Hepatocyte (in vitro differentiated cells): ENCODE measurements at regions not wholly inside any gene's neighbourhood (a gene's known extent, or its start where the extent isn't known, plus 50 kb on each side); places are given as distances from the start of the nearest gene placed in this dataset.
"Not testable (repeated sequence)": the region's sequence is repeated elsewhere in the genome, so short reads cannot be mapped to it uniquely, and the experiment has no call there.

Experiments
- DNase-seq: peaks from one replicate; pipeline ENCODE4 v3.0.0-alpha.2; 2016; ENCODE audit warnings: low spot score
- H2AFZ ChIP-seq: fragments of 200-600 bp; sonication (generic); 2 replicates; pipeline ENCODE4 v1.6.0; 2016; ENCODE audit warnings: antibody characterized with exemption, mild to moderate bottlenecking
- H3K27ac ChIP-seq: fragments of 200-600 bp; sonication (generic); 2 replicates; pipeline ENCODE4 v1.5.1; 2016; ENCODE audit warnings: mild to moderate bottlenecking
- H3K27me3 ChIP-seq: fragments of 200-600 bp; sonication (generic); 2 replicates; pipeline ENCODE4 v1.6.1; 2016
- H3K36me3 ChIP-seq: fragments of 200-600 bp; sonication (generic); replicated peaks from 2 replicates; pipeline ENCODE4 v1.5.1; 2016; ENCODE audit warnings: low read depth; ENCODE audit not compliant: insufficient read depth
- H3K4me1 ChIP-seq: fragments of 200-600 bp; sonication (generic); 2 replicates; pipeline ENCODE4 v1.5.1; 2016; ENCODE audit warnings: mild to moderate bottlenecking, moderate library complexity; ENCODE audit not compliant: insufficient read depth
- H3K4me2 ChIP-seq: fragments of 200-600 bp; sonication (generic); 2 replicates; pipeline ENCODE4 v1.6.0; 2016
- H3K4me3 ChIP-seq: fragments of 200-600 bp; sonication (generic); 2 replicates; pipeline ENCODE4 v1.5.1; 2016; ENCODE audit warnings: mild to moderate bottlenecking
- H3K79me2 ChIP-seq: fragments of 200-600 bp; sonication (generic); 2 replicates; pipeline ENCODE4 v1.6.0; 2017; ENCODE audit warnings: mild to moderate bottlenecking
- H3K9me2 ChIP-seq: fragments of 200-600 bp; sonication (generic); replicated peaks from 2 replicates; pipeline ENCODE4 v1.6.0; 2017; ENCODE audit warnings: mild to moderate bottlenecking; ENCODE audit not compliant: insufficient read depth
- H3K9me3 ChIP-seq: fragments of 200-600 bp; sonication (generic); 2 replicates; pipeline ENCODE4 v1.5.1; 2016; ENCODE audit warnings: low read depth, mild to moderate bottlenecking
- H4K20me1 ChIP-seq: fragments of 200-600 bp; sonication (generic); 2 replicates; pipeline ENCODE4 v1.6.0; 2016; ENCODE audit warnings: mild to moderate bottlenecking; ENCODE audit not compliant: insufficient read depth, poor library complexity, severe bottlenecking
- EZH2 ChIP-seq: fragments of 200-600 bp; sonication (generic); IDR thresholded peaks from 2 replicates; pipeline ENCODE4 v1.6.1; 2016; ENCODE audit warnings: antibody characterized with exemption, mild to moderate bottlenecking, borderline replicate concordance
- EZH2phosphoT487 ChIP-seq: fragments of 200-600 bp; sonication (generic); IDR thresholded peaks from one replicate; pipeline ENCODE4 v1.6.1; 2018; ENCODE audit warnings: antibody characterized with exemption, mild to moderate bottlenecking, low read depth, moderate library complexity; ENCODE audit not compliant: unreplicated experiment, severe bottlenecking
- WGBS: methylation state at CpG from one replicate; pipeline ENCODE4 v1.1.6; 2016; ENCODE audit warnings: low lambda C conversion rate; ENCODE audit errors: missing lambda C conversion rate; 5-methylcytosine and 5-hydroxymethylcytosine counted together
- TF ChIP-seq, protein P1 (sequence below): fragments of 200-600 bp; sonication (generic); IDR thresholded peaks from 2 replicates; pipeline ENCODE4 v1.5.1; 2016; ENCODE audit warnings: antibody characterized with exemption, mild to moderate bottlenecking; ENCODE audit not compliant: poor library complexity

DNA sequence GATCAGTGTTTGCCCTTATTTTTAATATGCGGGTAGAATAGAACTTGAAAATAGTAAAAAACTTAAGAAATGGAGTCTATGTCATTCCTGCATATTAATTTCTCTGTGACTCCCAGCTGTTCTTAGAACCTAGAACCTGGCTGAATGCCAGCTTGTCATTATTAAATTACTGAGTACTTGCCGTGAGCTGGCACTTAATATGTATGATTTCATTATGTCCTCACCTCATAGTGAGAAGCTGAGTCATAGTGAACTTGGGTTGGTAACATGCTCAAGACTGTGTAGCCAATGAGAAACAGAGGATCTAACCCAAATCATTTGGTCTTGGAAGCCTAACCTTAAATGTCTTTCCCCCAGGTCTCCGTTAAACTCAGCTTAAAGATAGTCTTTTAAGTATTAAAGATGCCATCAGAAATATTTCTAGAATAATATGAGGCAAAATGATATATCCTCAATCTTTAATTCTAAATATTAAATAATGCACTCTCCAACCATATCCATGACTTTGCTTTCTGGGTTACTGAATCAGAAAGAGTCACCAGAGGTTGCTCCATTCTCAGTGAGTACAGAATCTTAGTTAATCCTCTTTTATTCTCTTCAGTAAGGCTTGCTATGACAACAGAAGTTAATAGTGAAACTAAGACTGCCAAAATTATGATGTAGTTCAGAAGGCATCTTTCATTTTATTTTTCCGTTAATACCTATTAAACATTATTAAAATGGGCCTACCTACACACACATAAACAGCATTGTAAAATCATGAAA lies 58.6 kb upstream of the TLL1 start:
- no peak for TF ChIP-seq EZH2
- TF ChIP-seq, protein P1, sequence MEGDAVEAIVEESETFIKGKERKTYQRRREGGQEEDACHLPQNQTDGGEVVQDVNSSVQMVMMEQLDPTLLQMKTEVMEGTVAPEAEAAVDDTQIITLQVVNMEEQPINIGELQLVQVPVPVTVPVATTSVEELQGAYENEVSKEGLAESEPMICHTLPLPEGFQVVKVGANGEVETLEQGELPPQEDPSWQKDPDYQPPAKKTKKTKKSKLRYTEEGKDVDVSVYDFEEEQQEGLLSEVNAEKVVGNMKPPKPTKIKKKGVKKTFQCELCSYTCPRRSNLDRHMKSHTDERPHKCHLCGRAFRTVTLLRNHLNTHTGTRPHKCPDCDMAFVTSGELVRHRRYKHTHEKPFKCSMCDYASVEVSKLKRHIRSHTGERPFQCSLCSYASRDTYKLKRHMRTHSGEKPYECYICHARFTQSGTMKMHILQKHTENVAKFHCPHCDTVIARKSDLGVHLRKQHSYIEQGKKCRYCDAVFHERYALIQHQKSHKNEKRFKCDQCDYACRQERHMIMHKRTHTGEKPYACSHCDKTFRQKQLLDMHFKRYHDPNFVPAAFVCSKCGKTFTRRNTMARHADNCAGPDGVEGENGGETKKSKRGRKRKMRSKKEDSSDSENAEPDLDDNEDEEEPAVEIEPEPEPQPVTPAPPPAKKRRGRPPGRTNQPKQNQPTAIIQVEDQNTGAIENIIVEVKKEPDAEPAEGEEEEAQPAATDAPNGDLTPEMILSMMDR = no peak
- TF ChIP-seq EZH2phosphoT487 = no peak
- Histone ChIP-seq H2AFZ (no peak overlapping the region), H3K4me3 (no peak overlapping the region)

GRCh38 chr4:165819126-165819525 lies 53.9 kb upstream of the TLL1 start:
- H3K79me2 ChIP-seq, H3K27me3 ChIP-seq, H3K4me3 ChIP-seq, H3K27ac ChIP-seq, H3K4me1 ChIP-seq, H4K20me1 ChIP-seq, H3K9me3 ChIP-seq, DNase-seq, H3K9me2 ChIP-seq, H3K4me2 ChIP-seq, H2AFZ ChIP-seq, H3K36me3 ChIP-seq: not testable (repeated sequence)
- 91% methylated on average over 6 of the region's 6 CpGs for WGBS

More for the DNA sequence above, 58.6 kb upstream of the TLL1 start:
- Histone ChIP-seq H3K9me2 (no peaks in the 10 kb centered on the region), H3K27ac (no peak overlapping the region), H4K20me1 (no peaks in the 10 kb centered on the region), H3K36me3 (no peaks in the 10 kb centered on the region), H3K4me1 (no peaks in the 10 kb centered on the region), H3K79me2 (no peaks in the 10 kb centered on the region), H3K27me3 (no peaks in the 10 kb centered on the region), H3K4me2 (no peak overlapping the region), H3K9me3 (no peaks in the 10 kb centered on the region)
- no peak for DNase-seq
- 87% methylated on average over 4 of the region's 4 CpGs for WGBS
